ENCODE measurements at regions not wholly inside any gene's neighbourhood (a gene's known extent, or its start where the extent isn't known, plus 50 kb on each side); places are given as distances from the start of the nearest gene placed in this dataset.

DNA sequence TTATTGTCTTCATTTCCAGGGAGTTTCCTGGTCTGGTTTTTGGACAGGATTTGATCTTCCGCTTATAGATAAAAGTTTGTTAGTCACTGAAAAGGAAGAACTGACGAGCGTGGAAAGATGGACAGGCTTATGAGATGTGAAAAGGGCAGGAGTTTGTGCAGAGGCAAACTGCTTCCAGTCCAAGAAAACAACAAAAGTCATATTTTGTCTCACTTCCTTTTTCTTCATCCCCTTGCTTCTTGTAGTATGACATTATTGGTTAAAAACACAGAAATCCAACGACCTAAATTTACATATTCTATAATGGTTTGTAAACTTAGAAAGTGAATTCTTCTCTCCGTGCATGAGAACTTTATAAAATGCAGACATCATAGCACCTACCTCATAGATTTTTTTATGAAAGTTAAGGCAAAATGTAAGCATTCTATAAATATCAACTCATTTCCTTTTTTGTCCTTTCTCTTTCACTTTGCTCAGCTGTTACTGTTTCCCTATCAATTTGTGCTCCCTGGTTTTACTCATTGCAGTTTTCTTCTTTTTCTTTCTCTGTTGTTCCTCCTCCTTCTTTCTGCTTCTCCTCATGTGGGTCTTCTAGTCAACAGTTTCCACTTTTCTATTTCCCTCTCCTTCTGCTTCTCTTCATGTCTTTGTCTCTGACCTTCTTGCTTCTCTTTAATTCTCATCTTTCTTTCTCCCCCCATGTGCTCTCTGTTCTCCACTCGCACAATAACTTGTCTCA is 370.2 kb downstream of the ARL4A start:
- TF ChIP-seq, protein P1, sequence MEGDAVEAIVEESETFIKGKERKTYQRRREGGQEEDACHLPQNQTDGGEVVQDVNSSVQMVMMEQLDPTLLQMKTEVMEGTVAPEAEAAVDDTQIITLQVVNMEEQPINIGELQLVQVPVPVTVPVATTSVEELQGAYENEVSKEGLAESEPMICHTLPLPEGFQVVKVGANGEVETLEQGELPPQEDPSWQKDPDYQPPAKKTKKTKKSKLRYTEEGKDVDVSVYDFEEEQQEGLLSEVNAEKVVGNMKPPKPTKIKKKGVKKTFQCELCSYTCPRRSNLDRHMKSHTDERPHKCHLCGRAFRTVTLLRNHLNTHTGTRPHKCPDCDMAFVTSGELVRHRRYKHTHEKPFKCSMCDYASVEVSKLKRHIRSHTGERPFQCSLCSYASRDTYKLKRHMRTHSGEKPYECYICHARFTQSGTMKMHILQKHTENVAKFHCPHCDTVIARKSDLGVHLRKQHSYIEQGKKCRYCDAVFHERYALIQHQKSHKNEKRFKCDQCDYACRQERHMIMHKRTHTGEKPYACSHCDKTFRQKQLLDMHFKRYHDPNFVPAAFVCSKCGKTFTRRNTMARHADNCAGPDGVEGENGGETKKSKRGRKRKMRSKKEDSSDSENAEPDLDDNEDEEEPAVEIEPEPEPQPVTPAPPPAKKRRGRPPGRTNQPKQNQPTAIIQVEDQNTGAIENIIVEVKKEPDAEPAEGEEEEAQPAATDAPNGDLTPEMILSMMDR (IDR thresholded peaks at IDR 0.05): no peak
- no peak for TF ChIP-seq EZH2 (IDR thresholded peaks at IDR 0.05; ENCODE audit: borderline replicate concordance, insufficient read depth, low read depth, low read length, poor library complexity, severe bottlenecking)
